HG03139 (cell line): ENCODE measurements at regions not wholly inside any gene's neighbourhood (a gene's known extent, or its start where the extent isn't known, plus 50 kb on each side); places are given as distances from the start of the nearest gene placed in this dataset.

Experiments used
- ATAC-seq: cut with Tn5 transposase; IDR thresholded peaks from one replicate; pipeline ENCODE4 v1.9.1; 2021; ENCODE audit not compliant: unreplicated experiment

DNA sequence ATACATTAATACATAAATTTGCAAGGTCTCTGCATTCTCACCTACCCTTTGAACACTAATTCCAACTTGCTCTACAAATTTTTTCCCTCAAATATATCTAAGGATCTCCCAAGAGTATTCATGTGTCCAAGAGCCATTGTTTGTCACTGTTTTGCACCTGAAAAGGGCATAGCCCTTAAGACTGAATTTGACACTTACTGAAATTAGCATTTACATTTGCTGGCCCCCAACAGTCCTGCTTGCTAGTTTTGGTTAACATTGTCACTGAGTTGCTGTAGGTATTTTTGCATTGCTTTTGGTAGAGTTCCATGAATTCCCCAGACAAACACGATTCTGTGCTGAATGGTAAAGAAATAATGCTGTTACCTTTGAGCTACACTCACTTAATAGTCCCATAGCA lies 57.3 kb downstream of the KCNA4 start:
- ATAC-seq: no peak

DNA sequence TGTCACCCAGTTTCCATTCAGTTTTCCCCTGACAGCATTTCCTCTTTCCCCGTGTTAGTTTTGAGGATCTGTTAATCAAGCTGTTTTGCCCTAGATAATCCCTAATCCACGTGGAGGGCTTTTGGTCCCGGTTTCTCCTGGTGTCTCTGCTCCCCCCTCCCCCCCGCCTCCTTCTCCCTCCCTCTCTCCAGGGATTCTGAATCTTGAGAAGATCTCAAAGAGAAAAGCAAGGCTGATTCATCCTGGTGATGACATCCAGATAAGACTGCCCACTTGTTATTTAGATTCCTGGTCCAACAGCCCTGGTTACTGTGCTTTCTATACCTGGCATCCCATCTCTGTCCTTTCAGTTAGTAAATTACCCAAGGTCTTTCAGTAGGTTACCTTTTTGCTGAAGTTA lies 59.4 kb downstream of the KCNA4 start:
- no peak for ATAC-seq

DNA sequence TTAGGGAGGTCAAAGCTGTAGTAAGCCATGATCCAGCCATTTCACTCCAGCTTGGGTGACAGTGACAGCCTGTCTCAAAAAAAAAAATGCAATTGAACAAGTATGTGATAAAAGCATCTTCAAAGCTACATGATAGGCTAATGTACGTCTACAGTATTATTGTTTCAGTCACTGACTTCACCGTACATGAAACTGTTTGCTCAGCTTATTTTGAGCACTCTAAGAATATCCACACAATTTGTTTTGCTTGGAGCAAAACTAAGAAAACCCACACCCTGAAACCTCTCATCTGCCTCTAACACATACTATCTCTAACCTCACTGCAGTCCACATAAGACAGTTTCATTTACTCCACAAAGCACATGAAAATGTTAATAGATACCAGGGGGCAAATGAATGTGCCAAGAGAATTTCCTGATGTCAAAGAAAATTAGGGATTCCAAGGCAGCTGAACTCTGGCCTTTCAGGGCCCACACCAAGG lies 60.7 kb downstream of the KCNA4 start:
- no peak for ATAC-seq

DNA sequence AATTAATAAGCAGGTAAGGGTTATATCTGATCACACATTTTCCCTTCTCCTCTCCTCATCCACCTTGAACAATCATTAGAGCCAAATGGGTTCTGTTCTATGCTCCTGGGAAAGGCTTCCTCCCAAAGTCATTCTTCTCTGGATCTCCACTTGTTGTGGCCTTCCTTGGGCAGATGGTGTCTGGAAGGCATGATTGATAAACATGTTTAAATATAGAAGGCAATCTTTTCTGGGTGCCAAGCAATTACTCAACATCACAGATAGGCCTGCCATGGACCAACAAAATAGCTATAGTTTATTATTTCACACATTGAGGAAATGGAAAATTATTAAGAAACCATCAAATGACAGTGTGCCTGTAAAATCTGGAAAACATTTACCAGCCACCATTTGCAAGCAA lies 73.5 kb downstream of the KCNA4 start:
- ATAC-seq: no peak

DNA sequence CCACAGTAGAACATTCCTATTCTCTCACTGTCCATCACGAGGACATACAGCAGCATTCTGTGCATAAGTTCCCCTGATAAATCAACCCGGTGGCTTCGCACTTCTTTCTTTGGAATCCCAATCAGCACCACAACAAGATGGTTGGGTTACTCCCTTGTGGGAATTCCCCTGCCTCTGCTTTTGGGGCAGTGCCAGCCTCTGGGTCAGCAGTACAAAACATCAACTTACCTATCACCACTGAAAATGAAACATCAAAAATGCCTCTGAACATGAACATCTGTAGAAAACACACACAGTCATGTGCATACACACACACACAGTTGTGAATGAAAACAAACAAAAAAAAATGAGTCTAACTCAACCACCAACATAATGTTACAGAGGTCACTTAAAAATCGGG lies 79.3 kb downstream of the KCNA4 start:
- ATAC-seq: no peak

DNA sequence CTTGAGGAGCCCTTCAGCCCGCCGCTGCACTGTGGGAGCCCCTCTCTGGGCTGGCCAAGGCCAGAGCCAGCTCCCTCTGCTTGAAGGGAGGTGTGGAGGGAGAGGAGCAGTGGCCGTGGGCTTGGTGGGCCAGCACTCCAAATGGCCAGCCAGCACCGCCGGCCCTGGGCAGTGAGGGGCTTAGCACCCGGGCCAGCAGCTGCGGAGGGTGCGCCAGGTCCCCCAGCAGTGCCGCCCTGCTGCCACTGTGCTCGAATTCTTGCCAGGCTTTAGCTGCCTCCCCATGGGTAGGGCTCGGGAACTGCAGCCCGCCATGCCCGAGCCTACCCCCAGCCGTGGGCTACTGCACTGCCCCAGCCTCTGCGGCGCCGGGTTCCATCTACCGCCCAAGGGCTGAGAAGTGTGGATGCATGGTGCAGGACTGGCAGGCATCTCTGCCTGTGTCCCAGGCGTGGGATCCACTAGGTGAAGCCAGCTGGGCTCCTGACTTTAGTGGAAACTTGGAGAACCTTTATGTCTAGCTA lies 82.7 kb downstream of the KCNA4 start:
- no peak for ATAC-seq

DNA sequence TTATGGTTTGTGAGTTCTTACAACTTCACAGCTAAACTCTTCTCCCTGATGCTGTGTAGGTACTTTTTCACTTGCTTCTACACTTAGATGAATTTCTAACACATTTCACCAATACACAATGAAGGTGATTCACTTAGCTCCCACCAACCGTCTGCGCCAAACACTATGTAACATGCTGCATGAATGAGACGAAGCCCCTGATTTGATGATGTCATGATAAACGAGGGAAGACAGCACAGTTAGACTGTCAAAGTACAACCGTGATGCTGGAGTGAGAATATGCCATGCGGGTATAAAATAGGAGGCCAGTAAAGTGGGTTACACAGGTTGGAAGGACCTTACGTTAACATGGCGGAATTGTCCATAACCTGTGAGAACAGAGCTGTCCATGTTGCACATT lies 100.8 kb downstream of the KCNA4 start:
- ATAC-seq: no peak

DNA sequence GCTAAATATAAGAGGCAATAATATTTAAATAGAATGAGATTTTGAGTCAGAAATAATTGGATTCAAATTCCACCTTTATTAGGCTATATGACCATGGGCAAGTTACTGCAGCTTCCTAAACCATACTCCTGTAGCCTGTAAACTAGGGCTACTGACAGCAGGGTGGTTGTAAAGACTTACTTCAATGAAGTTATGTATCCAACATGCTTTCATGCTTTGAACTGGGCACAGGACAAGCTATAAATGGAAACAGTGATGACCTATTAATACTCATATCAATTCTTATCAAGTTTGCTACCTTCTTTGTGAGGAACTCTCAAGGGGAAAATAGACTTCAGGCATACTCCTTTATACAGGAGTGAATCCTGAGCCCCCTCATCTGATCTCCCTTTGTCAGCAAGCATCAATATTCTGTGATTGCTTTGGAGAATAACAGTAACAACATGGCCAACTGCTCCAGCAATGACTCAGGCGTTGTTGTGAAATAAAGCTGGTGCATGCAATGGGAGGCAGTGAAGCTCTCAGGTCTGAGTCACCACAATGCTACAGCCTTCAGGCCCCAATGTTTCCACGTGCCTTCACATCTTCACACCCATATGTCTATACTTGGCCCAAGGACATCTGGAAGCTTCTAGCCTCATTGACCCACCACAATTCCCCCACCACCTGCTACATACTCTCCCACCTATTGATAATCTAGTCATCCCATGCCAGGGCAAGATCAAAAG lies 102.5 kb downstream of the KCNA4 start:
- no peak for ATAC-seq

DNA sequence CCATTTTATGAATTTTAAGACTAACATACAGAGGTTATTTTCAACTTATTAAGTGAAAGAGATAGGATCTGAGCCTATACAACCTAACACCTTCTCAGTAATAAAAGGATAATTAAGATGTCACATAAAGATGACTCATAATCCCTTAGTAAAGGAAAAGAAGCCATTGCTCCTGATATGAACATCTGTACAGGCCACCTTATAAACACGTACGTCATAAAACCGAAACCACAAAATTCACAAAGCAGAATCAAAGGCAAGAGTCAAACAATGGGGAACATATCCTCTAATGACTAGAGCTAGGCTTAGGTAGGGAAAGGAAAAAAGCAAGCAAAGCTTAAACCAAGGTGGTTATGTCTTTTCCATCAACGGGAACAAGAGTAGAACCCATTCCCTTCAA lies 103.5 kb downstream of the KCNA4 start:
- ATAC-seq: no peak

DNA sequence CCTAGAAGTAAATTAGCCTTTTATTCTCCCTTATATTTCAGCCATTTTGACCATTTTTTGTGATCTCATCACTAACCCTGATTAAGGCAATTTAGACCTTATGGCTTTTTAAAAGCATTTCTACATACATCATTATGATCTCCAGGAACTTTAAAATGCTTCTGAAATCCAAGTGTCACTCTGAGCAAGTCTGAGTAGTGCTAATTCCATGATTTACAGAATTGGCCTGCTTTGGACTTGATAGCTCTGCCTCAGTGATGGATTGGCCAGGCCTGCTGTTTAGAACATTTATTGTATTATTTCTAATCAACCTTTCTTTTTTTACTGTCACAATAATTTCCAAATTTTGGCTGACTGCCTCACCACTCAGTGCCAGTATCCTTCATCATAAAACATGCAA lies 116.4 kb downstream of the KCNA4 start:
- no peak for ATAC-seq

DNA sequence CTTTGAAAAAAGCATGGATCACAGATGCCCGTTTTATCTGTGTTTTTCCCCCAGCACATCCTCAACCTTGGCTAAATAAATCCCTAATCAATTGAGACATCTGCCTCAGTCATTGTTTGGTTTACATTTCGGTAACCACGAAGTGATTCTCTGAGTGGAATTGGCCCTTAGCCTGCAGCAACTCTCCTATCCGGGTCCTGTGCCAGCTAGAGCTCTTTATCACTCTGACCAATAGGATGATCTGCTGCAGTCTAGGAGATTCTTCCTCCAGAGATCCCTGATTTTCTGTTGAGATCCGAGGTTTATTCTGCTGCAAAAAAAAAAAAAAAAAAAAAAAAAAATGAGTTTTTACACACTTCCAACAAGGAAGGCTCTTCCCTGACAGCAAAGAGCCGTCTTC lies 137.3 kb downstream of the KCNA4 start:
- no peak for ATAC-seq

DNA sequence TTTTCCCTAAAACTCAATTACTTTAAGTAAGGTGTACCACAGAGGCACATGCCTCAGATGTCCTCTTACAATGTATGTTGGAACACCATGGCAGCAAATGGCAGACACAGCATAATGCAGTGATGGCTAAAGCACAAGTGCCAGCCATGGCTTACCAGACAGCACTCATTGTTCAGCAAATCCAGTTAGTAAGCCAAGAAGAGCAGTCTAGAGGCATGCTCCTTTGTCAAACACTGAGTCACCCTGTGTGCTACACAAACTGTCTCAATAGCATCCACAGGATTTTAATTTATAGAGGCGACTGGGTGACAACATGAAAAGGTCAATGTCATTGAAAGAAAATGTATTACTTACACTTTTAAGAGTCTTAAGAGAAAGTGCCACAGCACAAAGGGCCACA lies 140.6 kb downstream of the KCNA4 start:
- no peak for ATAC-seq

DNA sequence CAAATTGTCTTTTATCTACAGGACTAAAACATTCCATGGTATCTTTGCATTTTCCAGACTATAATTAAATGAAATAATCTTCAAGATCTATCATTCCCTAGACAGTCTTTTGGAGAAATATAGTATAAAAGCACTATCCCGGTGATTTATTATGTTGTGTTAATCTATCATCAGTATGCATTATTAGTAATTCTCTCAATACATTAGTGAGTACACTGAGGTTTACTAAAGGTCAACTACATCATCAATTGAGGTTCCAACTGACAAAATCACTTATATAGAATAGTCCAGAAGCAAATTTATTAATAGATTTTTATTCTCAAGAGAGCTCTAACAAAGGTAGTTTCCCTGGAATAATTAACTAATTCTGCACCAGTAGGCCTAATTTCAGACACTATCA lies 169.6 kb downstream of the KCNA4 start:
- no peak for ATAC-seq

DNA sequence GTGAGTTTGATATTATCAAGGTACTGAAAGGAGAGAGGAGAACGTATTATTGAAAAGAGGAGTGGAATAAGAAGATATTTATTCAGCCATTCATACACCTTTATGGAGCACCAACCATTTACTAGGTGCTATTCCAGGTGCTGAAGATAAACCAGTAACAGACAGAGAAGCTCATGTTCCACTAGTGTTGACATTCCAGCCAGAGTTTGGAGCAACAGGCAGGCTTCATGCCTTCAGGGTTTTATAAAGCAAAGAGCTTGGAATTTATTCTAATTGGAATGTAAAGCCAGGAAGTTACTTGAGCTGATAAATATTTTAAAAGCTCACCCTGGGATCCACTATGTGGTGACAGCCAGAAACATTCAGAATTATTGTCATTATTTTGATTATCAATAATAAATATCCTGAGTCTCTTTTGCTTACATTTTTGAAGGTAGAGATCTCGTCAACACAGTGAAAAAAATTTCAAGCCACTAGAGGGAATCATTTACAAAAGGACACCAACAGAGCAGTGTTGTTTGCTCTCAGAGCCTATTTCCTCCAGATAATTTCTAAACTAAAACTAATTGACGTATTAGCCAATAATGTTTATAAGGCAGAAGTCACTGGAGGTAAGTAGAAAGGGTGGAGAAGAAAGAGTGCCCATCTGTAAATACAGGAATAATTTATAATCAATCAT lies 172.0 kb downstream of the KCNA4 start:
- no peak for ATAC-seq

DNA sequence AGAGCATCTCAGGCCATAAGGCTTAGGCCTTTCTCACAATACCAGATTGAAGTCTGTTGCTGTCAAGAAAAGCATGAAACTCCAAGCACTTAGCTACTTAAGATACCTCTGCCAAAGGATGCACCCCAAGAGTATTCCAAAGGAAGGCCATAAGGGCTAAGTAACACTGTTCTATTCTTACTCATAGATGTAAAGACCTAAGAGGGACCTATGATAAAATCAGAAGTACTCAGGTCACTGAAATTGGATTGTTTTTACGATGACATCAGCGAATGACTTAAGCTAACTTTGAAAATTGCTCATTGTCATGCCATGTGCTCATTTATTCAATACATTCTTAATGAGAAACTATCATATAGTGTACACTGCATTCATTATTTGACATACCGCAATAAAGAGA lies 172.8 kb downstream of the KCNA4 start:
- ATAC-seq: no peak

DNA sequence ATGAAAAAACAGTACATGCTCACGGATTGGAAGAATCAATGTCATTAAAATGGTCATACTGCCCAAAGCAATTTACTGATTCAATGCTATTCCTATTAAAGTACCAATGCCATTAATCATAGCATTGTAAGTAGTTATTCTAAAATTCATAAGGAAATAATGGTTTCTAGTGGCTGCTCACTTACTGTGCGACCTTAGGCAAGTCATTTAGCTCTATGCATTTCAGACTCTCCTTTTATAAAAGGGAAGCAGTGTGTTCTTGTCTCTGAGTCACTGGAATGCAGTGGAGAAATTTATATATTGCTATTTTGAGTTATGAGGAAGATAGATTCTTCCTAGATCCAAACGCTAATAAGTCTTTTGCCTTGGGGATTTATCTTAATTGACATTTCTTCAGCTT lies 174.8 kb downstream of the KCNA4 start:
- no peak for ATAC-seq

DNA sequence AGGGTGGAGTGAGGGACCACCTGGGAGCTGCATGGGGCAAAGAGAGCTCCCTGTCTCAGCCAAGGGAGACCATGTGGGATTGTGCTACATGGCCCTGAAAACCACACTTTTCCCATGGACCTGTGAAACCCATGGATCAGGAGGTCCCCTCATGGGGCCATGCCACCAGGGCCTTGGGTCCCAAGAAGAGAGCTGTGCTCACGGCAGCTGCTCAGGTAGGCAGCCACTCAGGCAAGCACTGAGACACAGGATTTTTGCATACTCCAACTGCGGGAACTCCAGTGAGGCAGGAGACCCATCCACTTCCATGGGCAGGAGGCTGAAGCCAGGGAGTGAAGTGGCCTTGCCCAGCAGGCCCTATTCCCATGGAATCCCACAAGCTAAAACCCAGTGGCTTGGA lies 190.0 kb downstream of the KCNA4 start:
- ATAC-seq: no peak

DNA sequence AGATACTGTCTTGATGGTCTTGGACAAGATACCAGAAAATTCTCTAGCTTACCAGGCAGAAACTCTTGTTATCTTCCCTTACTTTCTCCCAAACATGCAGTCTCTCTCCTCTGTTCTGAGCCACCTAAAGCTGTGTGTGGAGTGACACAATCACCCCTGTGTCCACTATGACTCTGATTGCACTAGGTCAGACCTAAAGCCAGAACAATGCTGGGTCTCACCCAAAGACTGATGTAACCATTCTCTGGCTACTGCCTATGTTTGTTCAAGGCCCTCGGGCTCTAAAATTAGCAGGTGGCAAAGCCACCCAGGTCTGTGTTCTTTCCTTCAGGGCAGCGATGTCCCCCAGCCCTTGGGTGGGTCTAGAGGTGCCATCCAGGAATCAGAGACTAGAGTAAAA lies 200.5 kb downstream of the KCNA4 start:
- no peak for ATAC-seq

DNA sequence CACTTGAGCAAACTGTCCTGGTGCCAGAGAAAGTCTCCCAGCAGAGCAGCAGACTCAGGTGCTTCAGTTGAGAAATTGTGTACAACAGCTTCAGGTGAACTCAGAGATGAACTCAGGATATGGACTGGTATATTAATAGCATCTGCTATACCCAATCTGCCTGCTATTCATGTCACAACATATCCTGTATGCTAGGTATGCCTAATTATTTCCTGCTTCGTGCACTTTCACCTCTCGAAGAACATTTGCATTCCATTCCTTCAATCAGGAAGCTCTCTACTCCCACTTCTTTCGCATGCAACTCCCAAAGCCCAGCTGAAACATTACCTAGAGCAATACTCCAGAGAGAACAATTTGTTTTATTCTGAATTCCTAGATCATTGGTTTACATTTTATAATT lies 207.7 kb downstream of the KCNA4 start:
- ATAC-seq: no peak

DNA sequence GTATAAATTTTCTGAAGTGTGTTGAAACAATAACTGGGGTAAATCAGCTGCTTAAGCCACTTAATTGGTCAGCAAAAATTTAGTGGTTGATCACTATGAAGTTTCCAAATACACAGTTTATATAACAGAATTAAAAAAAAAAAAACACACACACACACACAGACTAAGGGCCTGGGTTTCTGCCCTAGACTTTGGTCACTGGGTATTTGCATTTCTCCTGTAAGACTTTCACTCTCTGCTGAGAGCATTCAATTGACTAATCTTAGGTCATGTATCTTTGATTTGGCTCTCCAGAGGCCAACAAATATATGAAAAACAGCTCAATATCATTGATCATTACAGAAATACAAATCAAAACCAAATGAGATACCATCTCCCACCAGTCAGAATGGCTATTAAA lies 214.3 kb downstream of the KCNA4 start:
- ATAC-seq: no peak

DNA sequence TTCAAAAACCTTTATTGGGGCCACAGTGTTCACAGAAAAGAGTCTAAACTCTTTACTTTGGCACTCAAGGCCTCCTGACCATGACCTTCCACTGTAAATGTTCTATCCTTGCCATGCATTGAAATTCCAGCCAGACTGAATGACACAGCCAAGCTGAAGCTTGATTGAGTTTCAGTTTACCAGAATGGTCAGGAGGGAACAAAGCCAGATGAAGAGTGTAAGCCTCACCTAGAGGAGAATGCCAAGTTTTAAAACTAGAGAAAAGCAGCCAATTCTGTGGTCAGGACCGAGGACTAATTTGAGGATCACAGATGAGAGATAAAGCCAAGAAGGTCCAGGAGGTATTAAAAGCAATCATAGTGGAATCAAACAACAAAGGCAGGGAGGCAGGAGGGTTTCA lies 215.3 kb downstream of the KCNA4 start:
- ATAC-seq: no peak

DNA sequence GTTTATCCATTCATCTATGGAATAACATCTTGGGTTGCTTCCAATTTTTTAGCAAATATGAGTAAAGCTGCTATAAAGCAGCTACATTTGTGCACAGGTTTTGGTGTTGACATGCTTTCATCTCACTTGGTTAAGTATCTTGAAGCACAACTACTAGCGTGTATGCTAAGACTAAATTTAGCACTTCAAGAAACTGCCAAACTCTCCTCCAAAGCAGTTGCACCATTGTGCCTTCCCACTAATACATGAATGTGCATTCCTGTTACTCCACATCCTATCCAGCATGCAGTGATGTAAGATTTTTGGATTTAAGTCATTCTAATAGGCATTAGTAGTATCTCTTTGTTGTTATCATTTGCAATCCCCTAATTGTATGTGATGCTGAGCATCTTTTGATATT lies 230.7 kb downstream of the KCNA4 start:
- ATAC-seq: no peak

DNA sequence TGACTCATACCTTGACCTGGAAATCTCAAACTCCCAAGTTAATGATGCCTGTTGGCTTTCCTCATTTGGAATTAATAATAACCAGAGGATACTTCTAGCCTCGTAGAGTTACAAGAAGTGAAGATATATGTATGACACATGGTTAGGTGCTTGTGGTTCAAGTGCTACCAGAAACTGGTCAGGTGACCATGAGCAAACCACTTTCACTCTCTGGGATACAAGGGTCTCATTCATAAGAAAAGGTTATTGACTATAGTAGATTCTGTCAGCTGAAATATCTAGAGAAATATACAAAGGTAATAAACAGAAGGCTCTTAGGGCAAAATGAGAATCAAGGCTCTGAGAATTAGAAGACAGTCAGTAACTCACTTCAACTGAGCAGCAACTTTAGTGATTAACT lies 233.3 kb downstream of the KCNA4 start:
- ATAC-seq: no peak
